RWPE2 (cell line): ENCODE measurements at regions not wholly inside any gene's neighbourhood (a gene's known extent, or its start where the extent isn't known, plus 50 kb on each side); places are given as distances from the start of the nearest gene placed in this dataset.

Experiments used
- ATAC-seq: fragments of 200-7000 bp; cut with Tn5 transposase; 3 replicates; pipeline ENCODE4 v1.9.1; 2021; ENCODE audit warnings: low read depth
- DNase-seq: peaks from one replicate; pipeline ENCODE4 v3.0.0-alpha.2; 2020; ENCODE audit warnings: low spot score
- H3K27ac ChIP-seq: fragments of 450-650 bp; 2 replicates; pipeline ENCODE4 v1.5.1; 2017; ENCODE audit warnings: mild to moderate bottlenecking; ENCODE audit not compliant: poor library complexity, severe bottlenecking
- H3K27me3 ChIP-seq: fragments of 250-450 bp; sonication (Bioruptor Pico); 2 replicates; pipeline ENCODE4 v1.5.1; 2021; ENCODE audit warnings: mild to moderate bottlenecking, moderate library complexity; ENCODE audit not compliant: insufficient read depth, poor library complexity, severe bottlenecking
- H3K36me3 ChIP-seq: fragments of 250-450 bp; sonication (Bioruptor Pico); 2 replicates; pipeline ENCODE4 v1.5.1; 2020; ENCODE audit warnings: low read depth, mild to moderate bottlenecking, moderate library complexity
- H3K4me1 ChIP-seq: fragments of 250-450 bp; sonication (Bioruptor Pico); 2 replicates; pipeline ENCODE4 v1.5.1; 2021; ENCODE audit warnings: mild to moderate bottlenecking, moderate library complexity; ENCODE audit not compliant: insufficient read depth, poor library complexity, severe bottlenecking
- H3K4me3 ChIP-seq: fragments of 250-450 bp; sonication (Bioruptor Pico); 2 replicates; pipeline ENCODE4 v1.5.1; 2021; ENCODE audit warnings: mild to moderate bottlenecking, moderate library complexity; ENCODE audit not compliant: severe bottlenecking
- H3K9me3 ChIP-seq: fragments of 250-450 bp; sonication (Bioruptor Pico); 2 replicates; pipeline ENCODE4 v1.5.1; 2021; ENCODE audit warnings: mild to moderate bottlenecking, moderate library complexity; ENCODE audit not compliant: severe bottlenecking
- TF ChIP-seq, protein P1 (sequence below): fragments of 450-650 bp; IDR thresholded peaks from one replicate; pipeline ENCODE4 v1.5.1; 2017; ENCODE audit warnings: mild to moderate bottlenecking, moderate library complexity; ENCODE audit not compliant: poor library complexity, severe bottlenecking

DNA sequence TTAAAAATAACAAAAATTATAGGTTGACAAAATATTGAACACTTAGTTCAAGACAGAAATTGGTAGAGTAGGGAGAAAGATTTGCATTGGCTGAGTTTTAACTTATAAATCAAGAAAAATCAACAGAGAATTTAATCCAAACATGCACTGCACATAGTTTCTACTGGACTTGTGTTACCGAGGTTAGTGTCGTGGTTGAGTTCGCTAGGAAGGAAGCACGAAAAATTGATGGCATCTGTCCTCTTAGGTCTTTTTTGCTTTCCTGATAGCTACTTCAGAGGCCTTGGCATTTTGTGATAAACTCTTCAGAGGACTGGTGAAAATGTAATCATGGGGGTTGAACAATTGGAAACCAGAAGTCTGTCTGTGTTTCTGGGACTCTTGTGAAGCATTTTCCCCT, 392.9 kb downstream of the NUAK1 start:
- Histone ChIP-seq H3K4me1 (no peaks in the 10 kb centered on the region), H3K27ac (no peak overlapping the region), H3K4me3 (no peak overlapping the region), H3K27me3 (no peaks in the 10 kb centered on the region), H3K36me3 (no peaks in the 10 kb centered on the region), H3K9me3 (no peaks in the 10 kb centered on the region)
- ATAC-seq, result no peak
- no peak for DNase-seq
- TF ChIP-seq, protein P1, sequence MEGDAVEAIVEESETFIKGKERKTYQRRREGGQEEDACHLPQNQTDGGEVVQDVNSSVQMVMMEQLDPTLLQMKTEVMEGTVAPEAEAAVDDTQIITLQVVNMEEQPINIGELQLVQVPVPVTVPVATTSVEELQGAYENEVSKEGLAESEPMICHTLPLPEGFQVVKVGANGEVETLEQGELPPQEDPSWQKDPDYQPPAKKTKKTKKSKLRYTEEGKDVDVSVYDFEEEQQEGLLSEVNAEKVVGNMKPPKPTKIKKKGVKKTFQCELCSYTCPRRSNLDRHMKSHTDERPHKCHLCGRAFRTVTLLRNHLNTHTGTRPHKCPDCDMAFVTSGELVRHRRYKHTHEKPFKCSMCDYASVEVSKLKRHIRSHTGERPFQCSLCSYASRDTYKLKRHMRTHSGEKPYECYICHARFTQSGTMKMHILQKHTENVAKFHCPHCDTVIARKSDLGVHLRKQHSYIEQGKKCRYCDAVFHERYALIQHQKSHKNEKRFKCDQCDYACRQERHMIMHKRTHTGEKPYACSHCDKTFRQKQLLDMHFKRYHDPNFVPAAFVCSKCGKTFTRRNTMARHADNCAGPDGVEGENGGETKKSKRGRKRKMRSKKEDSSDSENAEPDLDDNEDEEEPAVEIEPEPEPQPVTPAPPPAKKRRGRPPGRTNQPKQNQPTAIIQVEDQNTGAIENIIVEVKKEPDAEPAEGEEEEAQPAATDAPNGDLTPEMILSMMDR, result no peak

DNA sequence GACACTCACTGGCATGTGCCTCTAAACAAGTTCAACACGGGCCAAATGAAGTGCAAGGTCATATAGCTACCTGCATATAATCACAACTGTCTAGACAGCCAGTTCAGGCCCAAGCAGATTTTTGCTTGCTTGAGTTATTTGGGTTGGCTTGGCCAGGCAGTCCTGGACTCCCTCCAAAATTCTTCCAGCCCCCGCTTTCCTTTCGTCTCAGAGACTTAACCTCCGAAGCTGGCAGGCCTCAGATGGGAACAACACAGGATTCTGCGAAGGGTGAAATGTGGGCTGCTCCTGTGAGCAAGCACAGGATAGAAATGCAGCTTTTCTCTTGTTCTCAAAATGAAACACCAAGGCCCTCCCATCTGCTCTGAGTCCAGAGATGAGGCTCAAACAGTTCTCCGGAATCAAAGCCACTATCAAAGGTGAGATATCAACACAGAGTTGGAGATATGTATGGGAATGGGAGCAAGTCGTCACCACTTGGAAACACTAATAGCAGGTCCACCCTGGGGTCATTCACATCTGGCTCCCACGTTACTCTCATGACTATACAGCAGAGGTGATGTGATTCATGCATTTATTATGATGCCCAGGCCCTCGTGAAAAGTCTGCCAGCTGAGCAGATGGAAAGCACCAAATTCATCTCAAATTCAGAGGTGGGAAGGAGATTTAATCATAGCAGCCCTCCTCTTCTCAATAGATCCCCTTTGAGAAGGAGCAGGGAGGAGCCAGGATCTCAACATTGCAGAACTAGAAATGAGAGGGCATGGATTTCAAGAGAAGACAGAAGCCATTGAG, 389.8 kb downstream of the NUAK1 start:
- Histone ChIP-seq H3K4me3 (no peak overlapping the region), H3K9me3 (no peaks in the 10 kb centered on the region), H3K36me3 (no peaks in the 10 kb centered on the region), H3K4me1 (no peaks in the 10 kb centered on the region), H3K27me3 (no peaks in the 10 kb centered on the region), H3K27ac (no peak overlapping the region)
- DNase-seq (no peak), ATAC-seq (no peak)
- TF ChIP-seq, protein P1, result no peak

DNA sequence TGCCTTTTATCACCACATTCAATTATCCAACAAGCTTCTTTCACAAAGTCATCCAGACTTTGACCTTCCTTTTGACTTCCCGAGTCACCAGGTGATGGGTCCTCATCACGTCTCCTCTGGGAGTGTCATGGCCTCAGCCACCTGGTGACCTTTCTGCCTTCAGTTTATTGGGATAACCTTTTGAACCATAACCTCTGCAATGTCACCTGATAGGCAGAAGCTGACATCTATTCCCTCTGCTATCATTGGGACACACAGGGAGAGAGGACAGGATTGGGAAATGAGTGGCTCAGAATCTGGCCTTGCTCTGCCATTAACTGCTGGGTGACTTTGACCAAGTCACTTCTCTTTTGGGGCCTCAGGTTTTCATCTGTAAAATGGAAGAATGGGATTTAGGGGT, 388.7 kb downstream of the NUAK1 start:
- ATAC-seq (no peak), DNase-seq (no peak)
- no peaks in the 10 kb centered on the region for H3K27me3 ChIP-seq
- no peaks in the 10 kb centered on the region for H3K36me3 ChIP-seq
- TF ChIP-seq, protein P1, result no peak
- H3K27ac ChIP-seq, result no peak overlapping the region
- no peaks in the 10 kb centered on the region for H3K4me1 ChIP-seq
- no peak overlapping the region for H3K4me3 ChIP-seq
- H3K9me3 ChIP-seq, result no peaks in the 10 kb centered on the region

DNA sequence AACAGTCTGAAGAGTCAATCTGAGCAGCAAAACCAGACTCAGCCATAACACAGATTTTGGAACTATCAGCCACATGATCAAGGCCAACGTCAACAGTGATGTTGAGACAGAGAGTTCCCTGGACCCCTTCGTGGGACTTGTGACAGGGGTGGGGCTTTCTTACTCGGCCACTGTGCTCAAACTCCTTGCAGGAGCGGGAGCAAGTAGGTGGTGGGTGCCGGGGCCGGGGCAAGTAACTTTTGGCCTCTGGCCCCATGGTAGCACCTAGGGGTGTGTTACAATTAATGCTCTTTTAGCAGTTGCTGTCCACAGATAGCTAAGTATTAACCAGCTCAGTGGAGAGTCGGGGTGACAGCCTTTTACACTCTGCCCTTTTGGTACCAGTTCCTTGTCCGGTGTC, 384.4 kb downstream of the NUAK1 start:
- Histone ChIP-seq H3K36me3 (no peaks in the 10 kb centered on the region), H3K27ac (no peak overlapping the region), H3K9me3 (no peaks in the 10 kb centered on the region), H3K27me3 (no peaks in the 10 kb centered on the region), H3K4me3 (no peak overlapping the region), H3K4me1 (no peaks in the 10 kb centered on the region)
- TF ChIP-seq, protein P1, result no peak
- ATAC-seq (no peak), DNase-seq (no peak)

DNA sequence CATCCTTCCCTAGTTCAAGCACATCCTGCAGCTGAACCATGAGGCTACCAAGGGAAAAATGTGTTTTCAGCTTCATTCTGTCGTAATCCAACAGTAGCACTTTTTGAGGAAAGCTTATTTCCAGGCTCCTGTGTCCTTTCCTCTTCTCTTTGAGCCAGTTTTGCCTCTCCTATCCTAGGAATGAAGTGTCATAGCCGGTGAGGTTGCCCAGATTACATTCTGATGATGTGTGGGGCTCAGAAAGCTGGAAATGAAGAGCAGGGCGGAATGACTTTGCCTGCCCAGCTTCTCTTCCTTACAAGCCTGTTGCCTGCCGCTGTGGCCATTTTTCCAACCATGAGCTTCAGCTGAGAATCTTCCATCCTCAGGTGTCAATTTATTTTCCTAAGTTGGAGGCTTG, 381.8 kb downstream of the NUAK1 start:
- Histone ChIP-seq H3K4me1 (peaks cover 5% of the 10 kb centered on the region), H3K4me3 (no peak overlapping the region), H3K36me3 (no peaks in the 10 kb centered on the region), H3K9me3 (no peaks in the 10 kb centered on the region), H3K27me3 (no peaks in the 10 kb centered on the region), H3K27ac (no peak overlapping the region)
- ATAC-seq, result no peak
- TF ChIP-seq, protein P1, result no peak
- DNase-seq, result no peak
